GM18505 (cell line): ENCODE measurements at regions not wholly inside any gene's neighbourhood (a gene's known extent, or its start where the extent isn't known, plus 50 kb on each side); places are given as distances from the start of the nearest gene placed in this dataset.

Experiments
- ATAC-seq: cut with Tn5 transposase; IDR thresholded peaks from one replicate; pipeline ENCODE4 v1.9.1; 2021; ENCODE audit not compliant: unreplicated experiment
- POLR2A ChIP-seq: IDR thresholded peaks from 4 replicates; pipeline ENCODE4 v1.6.1; 2011; ENCODE audit warnings: borderline replicate concordance; ENCODE audit not compliant: insufficient read depth, insufficient read length; ENCODE audit errors: extremely low read depth

GRCh38 chr13:68390987-68391386, 1160.9 kb upstream of the PCDH9 start:
- no peak for ATAC-seq
- no peak for TF ChIP-seq POLR2A

- no peak for ATAC-seq
- no peak for TF ChIP-seq POLR2A
Measured at GRCh38 chr13:68386808-68387207, 1156.7 kb upstream of the PCDH9 start.

DNA sequence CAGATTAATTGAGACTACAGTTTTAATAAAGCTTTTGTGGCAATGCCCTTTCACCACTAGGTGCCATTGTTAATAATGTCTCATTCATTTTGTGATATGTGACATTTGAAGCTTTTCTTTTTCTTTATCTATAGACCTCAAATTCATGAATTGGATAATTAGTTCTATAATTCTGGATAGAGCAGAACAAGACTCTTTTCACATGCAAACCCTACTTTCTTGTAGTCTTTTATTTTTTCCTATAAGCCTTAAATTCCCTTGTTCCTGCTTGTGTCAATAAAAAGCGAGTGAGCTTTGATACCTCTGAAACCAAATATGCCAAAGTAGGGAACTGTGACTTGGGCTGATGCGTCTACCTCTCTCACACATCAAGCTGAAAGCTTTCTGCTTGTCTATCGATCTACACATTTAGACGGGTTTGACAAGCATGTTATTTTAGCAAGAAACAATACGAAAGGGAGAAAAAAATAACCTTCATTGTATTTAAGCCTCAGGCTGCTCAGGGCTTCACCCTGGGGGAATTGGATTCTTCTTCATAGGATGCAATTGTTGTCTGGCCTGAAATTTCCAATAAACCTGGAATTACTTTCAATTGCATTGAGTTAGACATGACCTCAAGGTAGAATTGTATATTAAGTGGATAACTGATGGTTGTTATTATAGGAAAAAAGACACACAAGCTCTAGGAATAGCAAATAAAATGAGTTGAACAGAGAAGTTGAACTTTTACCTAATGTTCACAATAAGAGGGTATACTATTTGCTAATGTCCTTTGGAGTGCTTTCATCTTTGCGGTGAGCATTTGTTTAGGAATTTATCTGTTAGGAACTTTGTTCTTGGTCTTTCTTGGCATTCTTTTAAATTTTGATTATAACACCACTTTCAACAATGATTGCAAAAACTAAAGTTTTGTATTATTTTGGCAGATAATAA, 1150.2 kb upstream of the PCDH9 start:
- no peak for ATAC-seq
- TF ChIP-seq POLR2A, result no peak

- no peak for ATAC-seq
- no peak for TF ChIP-seq POLR2A
Measured at GRCh38 chr13:68378294-68378693, 1148.2 kb upstream of the PCDH9 start.

- no peak for TF ChIP-seq POLR2A
- ATAC-seq, result no peak
Measured at GRCh38 chr13:68375004-68375403, 1144.9 kb upstream of the PCDH9 start.

DNA sequence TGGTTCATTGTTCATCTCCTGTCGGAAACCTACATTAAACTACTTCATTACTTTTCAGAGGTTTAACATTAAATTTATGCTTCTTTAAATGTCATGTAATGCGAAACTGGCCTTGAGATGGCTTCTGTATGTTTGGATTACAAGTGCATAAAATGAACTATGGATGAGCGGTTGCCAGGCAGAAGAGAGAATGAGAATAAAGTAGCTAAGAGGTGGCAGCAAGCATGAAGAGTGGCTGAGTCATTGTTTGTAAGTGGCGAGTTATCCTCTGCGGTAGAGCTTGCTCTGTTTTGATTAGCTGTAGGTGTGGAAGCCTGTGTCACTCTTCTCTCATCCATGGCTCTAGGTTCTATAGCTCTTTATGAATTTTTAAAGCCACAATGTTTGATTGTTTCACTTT, 1139.6 kb upstream of the PCDH9 start:
- ATAC-seq, result no peak
- no peak for TF ChIP-seq POLR2A

GRCh38 chr13:68368922-68369321, 1138.8 kb upstream of the PCDH9 start:
- TF ChIP-seq POLR2A, result no peak
- no peak for ATAC-seq

GRCh38 chr13:68359105-68359504, 1129.0 kb upstream of the PCDH9 start:
- no peak for TF ChIP-seq POLR2A
- ATAC-seq, result no peak

- TF ChIP-seq POLR2A, result no peak
- no peak for ATAC-seq
Measured at GRCh38 chr13:68358294-68358705, 1128.2 kb upstream of the PCDH9 start.

DNA sequence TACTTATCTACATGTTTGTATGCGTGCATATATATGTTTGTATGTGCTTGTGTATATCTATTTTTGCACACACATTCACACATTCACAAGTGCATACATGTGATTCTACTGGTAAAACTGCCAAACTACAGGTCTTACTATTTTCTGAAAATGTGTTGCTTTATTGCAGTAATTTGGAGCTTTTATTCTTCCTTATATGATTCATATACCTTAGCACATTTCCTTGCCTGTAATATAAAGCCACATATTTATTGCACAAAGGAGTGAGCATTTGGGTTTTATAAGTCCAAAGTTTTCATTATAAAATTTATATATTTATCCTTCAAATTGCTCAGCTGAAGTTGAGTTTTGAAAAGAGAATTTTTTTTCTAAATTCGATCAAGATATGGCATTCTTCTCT, 1120.4 kb upstream of the PCDH9 start:
- no peak for TF ChIP-seq POLR2A
- ATAC-seq, result no peak

DNA sequence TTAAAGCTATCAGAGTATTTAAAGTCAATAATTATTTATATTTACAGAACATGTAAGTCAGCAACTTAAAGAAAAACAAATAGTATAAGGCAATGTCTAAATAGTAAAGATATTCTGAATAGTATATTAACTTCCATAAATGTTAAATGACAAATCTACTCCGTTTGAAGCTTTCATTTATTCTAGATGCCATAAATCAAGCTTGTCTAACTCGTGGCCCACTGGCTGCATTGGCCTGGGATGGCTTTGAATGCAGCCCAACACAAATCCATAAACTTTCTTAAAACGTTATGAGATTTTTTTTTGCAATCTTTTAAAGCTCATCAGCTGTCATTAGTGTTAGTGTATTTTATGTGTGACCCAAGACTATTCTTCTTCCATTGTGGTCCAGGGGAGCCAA, 1117.1 kb upstream of the PCDH9 start:
- ATAC-seq, result no peak
- no peak for TF ChIP-seq POLR2A

DNA sequence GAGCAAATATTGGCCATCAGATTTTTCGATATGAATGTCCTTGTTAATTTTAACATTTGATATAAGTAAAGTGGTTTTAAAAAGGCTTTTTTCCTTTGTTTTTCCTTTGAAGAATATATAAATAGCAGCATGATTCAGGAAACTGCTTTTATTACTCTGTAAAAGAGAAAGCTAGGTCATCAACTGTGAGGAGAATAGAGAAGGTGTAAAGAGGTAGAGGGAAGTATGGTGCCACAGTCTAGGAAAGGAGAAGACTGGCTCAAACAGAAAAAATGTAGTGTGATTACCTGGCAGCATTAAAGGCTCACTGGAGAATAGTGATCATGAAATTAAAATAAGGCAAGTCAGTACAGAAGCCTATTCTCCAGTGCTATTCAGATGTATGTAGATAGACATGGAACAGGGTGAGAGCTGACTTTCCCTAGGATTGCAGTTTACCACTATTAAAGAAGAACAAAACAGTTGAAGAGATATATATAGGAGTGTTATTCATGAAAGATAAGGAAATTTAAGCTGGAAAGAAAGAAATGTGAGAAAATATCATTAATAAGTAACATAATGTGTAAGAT, 1115.9 kb upstream of the PCDH9 start:
- no peak for ATAC-seq
- no peak for TF ChIP-seq POLR2A

GRCh38 chr13:68323124-68323523, 1093.0 kb upstream of the PCDH9 start:
- no peak for TF ChIP-seq POLR2A
- no peak for ATAC-seq

DNA sequence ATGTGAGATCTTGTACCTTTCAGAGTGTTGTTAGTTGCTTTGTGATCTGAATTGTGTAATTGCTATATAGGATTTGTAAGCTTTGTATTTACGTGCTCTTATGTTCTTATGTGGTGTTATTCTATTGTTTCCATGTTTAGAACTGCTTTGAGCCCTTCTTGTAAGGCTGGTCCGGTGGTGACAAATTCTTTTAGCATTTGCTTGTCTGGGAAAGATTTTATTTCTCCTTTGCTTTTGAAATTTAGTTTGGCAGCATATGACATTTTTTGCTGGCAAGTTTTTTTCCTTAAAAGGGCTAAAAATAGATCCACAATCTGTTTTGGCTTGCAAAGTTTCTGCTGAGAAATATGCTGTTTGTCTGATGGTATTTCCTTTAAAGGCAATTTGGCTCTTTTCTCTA, 1089.2 kb upstream of the PCDH9 start:
- TF ChIP-seq POLR2A, result no peak
- ATAC-seq, result no peak
